Activated CD8-positive, alpha-beta memory T cell treated with anti-CD3 and anti-CD28 coated beads, Interleukin-2, amount 50 U/mL, for 24 hours (primary cell): ENCODE measurements at regions not wholly inside any gene's neighbourhood (a gene's known extent, or its start where the extent isn't known, plus 50 kb on each side); places are given as distances from the start of the nearest gene placed in this dataset.

ENCODE experiments used
- DNase-seq: peaks from one replicate; pipeline ENCODE4 v3.0.0-alpha.2; 2020; ENCODE audit errors: extremely low read depth

DNA sequence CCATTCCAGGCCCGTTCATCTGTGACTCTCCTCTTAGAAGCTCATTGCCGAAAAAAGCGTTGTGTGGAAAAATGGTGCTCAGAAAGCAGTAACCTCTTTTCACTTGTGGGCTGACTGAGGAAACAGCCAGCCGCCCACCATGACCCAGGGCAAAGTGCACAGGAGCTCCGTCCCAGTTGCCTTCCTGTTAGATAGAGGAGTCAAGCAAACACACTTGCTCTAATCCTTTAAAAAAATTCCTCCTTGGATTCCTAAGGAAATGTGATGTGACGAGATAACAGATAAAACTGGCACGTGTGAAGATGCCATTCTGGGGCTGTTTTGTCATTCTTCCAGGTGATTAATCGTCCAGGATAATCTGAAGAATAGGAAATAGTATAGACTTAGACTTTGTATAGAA is 396.8 kb upstream of the DDHD1 start:
- no peak for DNase-seq

DNA sequence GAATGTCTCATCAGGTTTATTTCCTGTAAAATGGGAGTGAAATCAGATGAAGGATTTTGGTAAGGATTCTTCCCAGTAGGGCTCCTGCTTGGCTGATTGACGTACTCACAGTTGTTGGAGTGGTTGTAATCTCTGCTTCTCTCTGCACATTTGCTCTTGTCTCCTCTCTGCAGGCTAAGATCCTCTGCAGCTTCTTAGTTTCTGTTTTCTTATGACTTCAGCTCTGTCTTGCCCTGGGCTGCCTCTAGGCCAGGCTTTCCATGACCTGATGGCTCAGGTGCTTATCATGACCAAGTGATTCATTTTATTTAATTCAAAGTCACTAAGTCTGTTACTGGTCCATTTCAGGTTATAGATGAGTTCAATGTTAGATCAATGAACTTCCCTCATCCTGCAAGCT is 394.5 kb upstream of the DDHD1 start:
- no peak for DNase-seq

DNA sequence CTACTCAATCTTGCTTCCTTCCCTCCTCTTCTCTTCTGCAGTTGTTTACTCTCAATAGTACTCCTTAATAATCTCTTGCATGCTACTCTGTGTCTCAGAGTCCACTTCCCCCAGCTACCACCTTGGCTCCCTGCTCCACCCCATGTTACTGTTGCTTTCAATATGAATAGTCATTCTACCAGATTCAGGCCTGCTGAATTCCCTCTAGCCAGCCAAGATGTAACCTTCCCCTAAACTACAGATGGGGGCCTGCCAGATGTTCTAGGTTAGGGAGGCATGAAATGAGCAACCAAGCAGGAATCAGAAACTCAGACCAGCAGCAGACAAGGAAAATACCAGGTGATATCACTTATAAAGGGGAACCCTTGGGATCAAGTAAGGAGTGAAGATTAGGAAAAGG is 392.1 kb upstream of the DDHD1 start:
- DNase-seq = no peak

DNA sequence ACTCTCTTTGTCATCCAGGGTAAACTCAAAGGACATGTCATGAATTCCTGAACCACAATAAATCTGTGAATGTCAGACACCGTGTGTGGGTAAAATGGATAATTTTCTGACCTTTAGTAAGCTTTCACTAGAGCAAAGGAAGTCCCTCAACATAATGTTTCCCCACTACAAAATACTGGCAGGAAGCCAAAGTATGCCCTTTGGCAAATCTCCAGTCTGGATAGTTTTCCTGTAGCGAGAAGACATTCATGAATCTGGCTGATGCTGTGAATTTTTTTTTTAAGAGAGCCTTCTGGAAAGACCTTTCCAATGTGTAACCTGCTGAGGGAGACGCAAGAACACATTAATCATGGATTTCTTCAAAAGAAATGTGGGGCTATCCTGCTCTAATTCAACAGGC is 389.6 kb upstream of the DDHD1 start:
- no peak for DNase-seq

DNA sequence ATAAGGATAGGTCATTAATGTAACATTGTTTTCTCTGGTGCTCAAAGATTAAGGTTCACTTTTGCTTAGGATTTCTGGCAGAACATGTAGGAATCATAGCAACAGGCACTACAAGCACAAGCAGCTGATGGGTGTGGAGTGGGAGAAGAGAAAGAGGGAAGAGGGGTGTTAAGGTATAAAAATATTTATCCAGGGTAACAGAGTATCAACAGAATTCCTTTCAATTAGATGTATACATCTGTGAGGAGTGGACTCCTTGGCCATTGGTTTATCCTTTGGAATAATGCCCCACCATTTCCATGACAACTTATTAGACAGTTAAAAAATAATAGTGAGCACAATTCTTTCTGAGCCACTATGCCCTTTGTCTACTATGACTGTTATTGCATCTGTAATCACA is 388.3 kb upstream of the DDHD1 start:
- no peak for DNase-seq

DNA sequence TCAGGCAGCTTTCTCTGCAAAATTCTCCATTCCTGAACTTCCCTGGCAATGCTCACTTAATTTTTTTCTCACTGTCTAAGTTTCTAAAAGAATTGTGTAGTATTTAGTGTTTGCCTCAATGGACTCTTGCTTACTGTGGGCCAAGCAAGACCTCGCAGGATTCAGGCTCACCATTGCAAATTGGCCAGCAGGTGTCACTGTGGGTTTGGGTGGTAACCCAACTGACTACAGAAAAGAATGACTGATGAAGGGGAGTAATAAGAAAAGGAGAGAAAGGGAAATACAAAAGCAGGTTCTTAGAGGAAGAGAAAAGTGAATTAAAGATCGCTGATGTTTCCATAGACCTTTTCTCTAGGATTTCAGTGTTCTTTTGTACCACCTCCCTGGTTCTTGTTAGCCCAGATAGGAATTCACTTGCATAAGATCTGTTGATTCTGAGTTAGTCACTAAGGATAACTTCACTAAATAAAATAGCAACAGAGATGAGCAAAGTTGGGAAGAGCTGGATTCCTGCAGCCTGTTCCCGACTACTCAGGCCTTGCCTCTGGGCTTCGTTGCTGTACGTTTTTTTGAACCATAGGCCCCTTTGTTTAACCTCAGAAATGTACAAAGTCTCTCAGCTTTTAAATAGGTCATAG is 386.5 kb upstream of the DDHD1 start:
- no peak for DNase-seq

DNA sequence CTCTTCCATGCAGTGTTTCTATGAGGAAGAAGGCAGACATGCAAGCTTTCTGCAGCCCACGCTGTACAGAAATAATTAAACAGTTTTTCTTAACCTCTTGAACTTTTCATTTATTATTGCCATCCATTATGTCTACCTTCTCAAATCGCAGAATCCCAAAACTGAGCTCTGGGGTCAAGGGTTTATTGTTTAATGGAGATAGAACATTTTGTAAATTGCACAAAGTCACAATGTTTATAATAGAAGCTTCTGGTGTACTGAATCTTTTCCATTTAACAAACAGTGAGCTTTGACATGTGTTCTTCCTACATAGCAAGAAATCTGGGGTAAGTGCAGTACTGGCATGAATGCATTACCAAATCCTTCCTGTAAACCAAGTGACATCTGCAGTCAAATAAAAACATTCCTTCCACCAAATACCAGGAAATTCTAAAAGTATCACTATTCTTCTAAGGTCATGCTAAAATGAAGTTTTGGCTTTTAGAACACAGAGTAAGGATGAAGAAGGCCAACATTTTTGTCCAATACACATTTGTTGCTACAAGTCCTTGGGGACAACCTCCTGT is 385.3 kb upstream of the DDHD1 start:
- no peak for DNase-seq

DNA sequence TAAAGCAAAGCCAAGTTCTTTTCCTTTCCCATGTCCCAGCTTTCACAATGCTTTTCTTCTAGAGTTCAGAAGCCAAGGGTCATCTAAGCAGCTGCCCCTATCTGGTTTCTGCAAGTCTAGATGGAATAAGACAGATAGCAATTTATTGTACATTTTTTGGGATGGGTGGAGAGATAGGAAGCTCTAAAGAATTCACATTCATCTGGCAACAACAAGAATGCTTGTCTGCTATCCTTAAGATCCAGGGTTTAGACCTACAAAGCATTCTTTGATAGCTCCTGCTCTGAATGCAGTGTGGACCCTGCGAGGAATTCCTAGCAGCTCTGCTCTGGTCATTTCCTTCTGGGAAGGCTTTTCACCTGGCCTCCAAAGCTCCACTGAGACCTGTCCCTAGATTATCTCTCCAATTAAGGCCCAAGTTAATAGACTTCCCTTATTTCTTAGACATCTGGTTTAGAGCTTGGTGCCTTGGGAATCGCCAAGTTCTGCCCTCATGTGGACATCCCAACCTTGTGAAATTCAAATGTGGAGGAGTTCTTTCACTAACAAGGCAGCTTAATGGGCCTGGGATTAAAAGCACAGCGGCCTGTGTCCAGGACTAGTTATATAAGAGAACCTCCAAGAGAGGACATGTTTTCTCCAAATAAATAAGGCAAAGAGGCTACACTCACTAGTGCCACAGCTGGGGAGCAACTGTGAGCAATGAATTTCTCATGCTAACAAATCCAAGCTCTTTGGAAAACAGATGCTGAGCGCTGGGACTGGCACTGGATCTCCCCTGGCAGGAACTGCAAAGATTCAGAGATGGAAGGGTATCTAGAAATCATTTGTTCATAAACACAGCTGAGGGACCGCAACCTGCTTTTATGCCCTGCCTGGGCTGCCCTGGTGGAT is 384.5 kb upstream of the DDHD1 start:
- DNase-seq = no peak

DNA sequence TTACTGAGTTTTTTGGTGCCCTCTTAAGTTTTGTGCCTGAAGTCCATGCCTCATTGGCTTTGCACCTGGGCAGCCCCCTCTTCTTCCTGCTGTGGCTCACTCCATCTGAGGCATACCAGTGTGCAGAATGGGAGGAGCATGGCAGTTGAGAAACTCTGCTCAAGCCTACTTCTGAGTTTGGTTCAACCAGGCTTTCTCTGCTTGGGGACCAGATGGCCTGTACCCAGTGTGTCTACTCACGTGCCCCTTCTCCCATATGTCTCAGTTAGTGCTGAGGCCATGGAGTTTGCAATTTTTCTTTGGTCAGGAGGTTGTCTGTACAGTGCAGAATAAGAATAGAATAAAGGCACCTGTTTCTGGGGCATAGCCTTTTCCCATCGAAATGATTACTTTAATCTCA is 383.3 kb upstream of the DDHD1 start:
- DNase-seq = no peak

DNA sequence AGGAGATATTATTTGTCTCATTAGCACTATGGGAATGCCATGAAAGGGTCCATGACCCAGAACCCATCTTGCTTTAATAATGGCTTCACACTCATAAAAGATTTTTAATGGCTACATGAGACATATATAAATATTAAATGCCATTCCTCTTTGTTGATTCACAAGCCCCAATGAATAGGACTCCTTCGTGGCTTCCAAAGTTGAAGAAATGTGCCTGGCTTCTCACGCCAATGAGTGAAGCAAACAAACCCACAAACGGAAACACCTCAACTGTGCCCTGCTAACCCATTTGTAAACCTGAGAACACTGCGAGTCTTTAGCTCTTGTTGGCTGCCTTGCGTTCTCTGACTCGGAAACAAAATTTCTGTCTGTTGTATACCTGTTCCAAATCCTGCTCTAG is 381.7 kb upstream of the DDHD1 start:
- DNase-seq = no peak

DNA sequence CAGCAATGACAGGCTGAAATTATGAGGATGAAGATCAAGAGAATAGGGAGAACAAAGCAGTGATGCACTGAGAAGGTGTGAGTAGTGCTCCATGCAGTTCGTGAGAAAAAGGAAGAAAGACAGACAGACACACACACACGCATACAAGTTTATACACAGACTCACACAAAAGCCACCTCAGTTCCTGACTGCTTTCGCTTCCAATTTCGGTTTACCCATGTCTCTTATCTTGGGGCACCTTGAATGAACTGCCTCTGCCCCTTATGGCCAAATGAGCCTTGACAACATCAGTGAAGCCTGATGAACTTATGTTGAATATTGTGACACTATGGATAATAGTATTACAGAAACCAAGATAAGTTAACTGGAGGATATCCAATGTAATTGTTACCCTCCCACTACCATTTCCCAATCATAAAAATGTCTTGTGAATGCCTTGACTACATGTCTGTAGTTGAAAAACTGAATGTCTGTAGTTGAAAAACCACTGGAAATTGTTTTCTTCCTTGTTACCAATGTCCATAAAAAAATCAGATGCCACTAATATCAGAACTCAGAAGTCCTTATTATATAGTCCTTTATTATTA is 380.4 kb upstream of the DDHD1 start:
- DNase-seq = no peak

DNA sequence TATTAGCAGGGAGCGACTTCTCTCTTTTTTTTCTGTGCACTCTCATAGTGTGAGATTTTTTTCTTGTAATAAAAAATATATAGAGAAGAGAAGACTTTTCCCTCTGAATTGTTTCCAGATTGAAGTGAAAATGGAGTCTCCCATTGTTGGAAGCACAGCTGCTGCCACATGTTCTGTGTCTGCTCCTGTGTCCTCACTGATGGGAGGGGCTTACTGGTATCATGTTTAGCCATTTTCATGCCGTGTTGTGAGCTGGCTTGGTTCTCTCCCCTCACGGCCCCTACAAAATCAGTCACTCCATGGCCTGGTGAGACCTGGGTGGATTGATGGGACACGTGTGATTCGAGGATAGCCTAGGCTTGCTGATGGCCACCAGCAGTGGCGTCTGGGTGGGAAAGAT is 379.7 kb upstream of the DDHD1 start:
- no peak for DNase-seq

DNA sequence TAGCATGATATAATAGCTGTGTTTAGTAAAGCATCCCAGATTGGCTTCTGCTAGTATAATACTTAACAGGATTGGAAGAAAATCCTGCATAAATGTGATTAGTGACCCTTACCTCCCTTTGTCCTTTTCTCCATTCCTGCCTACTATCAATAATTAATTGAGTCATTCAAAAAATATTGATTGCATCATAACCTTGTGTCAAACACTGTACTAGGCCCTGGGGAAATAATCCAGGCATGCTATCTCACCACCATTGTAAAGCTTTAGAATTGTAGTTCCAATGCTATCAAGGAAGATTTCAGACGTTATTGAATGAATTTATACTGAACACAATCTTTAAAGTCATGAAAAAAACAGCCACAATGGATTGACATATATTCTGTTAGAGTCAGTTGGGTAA is 378.6 kb upstream of the DDHD1 start:
- DNase-seq = no peak

DNA sequence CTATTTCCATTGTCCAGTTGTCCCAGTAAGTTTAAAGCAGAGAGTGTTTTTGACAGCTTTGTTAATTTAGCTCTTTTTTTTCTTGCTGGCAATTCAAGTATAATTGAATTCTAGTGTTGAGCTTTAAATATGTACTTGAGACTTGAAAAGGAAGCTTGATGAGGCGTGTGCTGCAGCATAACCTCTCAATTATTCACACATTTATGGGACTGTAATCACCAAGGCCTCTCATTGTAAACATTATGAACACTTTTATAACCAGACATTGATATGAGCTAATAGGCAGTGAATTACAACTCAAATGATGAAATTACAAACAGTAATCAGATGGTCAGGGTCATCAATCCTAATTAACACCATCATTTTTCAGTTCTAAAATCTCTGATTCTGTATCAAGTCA is 378.0 kb upstream of the DDHD1 start:
- DNase-seq = no peak

DNA sequence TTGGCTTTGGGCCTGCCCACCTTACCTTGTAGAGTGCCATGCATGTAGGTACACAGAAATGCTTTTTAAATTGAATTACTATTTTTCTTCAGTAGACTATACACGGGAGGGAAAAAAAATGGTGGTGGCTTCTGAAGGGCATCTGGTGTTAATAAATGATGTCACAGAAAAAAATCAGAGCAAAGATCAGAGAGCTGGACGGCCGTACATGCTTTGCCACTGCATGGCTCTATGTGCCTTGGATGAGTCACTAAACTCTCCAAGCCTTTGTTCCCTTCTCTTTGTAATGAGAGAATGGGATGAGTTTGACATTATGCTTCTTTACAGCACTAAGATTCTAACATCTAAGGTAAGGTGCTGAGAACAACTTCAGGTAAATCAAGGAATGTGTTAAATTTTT is 376.4 kb upstream of the DDHD1 start:
- DNase-seq = no peak

DNA sequence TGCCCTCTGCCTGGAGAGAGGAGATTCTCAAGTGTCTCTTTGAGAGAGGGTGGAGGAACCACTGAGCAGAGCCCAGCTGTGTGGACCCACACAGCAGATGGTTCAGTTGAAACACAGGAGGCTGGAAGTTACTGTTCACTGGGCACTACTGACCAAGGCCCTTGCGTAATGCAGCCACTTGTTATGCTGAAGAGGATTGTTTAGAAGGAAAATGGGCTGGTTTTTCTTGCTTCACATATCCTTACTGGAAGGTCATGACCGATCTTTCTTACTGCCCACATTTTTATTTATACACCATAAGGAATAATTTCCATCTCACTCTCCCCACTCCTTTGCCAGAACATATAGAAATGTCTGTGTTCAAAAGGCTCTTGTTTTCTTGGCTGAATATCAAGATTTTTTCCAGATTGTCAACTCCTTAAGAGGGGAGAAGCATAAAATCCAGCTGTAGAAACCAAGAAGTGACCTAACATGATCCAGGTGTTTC is 375.1 kb upstream of the DDHD1 start:
- no peak for DNase-seq

DNA sequence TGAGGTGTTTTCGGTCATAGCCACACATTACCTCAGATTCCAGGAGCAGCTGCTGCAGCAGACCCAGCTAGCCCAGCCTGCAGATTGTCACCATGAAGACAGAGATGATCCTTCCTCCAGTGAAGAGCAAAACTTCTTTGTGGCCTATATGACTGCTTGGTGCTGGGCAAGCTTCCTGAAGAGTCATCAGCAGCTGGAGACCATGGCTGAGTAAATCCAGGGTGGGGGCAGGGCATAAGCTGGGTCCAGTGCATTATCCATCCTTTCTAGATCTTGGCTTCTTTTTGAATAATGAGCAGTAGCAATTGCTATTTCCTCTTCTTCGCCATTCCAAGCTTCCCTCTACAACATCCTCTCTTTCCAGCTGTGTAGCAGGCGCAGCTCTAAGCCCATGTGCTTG is 373.1 kb upstream of the DDHD1 start:
- DNase-seq = no peak

DNA sequence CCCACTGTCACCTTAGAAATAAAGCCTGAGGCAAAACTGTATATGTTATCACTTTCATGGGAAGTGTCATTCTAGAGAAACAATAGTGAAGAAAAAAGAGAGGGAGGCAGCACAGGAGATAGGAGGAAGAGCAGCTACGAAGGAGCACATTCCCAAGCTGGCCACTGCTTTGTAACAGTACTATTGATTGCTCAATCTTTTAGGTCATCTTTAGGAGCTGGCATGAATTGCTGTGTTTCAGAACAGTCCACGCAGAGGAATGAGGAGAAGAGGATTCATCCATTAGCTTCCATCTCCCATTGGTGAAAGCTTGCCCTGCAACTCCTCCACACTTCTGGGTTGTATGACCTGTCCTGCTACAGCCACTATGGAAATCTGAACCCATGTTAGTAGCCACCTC is 372.5 kb upstream of the DDHD1 start:
- no peak for DNase-seq

DNA sequence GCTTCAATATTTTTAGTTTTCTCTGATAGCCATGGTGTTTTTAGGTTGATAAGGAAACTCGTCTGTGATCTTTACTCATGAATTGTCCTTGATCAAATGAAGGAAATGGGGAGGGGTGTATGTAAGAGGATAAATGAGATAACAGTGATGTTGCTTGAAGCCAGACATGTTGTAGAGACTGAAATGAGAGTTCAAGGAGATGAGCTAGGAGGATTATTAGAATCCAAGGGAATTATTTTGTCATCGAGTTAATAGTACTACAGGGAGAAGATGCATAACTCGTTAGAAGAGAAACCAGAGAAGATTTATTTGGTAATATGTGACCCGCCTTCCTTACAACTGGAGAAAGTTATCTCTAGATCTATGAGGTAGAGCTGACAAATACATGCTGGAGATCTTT is 371.3 kb upstream of the DDHD1 start:
- no peak for DNase-seq

DNA sequence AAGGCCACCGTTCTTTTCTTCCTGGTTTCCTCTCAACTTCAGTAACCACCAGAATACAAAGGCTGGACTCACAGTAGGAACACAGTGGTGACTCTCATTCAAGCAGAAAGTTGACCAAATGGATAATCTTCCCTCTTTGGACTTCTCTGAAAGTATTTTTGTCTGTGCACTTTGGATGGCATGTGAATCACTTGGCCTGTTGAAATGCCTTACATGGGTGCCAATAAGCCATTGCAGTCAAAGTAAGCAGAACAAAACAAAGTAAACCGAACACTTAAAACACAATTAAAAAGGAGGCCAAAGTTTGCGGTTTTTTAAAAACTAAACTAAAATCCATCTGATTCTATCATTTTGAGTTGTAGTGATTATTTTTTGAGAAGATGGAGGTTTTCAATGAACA is 370.1 kb upstream of the DDHD1 start:
- no peak for DNase-seq

DNA sequence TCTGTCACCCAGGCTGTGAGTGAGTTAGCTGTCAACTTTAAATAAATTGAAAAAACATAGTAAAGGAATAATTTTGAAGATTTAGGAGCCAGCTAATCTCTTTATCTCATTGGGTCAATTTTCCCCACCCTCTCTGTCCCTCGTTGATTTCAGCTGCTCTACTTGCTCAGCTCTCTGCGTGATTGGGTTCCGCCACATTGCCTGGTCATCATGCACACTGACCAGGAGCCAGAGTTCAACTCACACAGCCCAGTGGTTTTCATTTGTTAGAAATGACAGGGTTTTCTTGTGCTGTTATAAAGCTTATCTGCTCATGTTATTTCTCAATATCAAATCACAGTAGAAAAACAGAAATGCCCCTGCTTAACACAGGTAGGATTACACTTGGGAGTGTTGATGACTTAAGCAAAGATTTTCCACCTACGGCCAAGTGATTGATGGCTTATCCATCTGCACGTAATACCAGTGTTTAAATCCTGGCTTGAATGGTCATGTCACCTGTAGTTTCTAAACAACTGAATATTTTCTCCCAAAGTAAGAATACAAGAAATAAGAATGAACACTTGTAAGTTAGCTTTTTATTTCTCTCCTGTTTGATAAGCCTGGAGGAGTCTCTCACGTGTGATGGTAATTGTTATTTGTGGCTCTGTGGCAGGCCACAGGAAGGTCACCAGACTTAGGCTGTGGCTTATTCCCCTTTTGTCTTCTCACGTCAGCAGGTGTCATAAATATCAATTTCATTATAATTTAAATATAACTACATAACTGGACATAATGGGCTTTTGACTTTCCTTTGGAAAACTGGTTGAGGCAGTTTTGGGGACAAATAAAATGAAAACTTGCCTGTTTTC is 367.2 kb upstream of the DDHD1 start:
- DNase-seq = no peak

DNA sequence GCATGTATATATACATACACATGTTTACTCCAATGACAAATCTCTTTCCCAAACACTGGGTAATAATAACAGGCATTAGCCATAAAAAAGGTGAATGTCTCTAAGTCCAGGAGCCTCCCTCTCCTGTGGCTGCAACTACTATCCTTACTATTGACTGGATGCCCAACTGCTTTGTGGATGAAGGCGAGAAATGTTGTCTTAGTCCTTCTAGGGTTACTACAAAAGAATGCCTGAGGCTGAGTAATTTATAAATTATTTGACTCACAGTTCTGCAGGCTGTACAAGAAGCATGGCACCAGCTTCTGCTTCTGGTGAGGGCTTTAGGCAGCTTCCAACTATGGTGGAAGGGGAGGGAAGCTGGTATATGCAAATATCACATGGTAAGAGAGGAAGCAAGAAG is 366.0 kb upstream of the DDHD1 start:
- no peak for DNase-seq
